GM12872 (cell line): ENCODE measurements at regions not wholly inside any gene's neighbourhood (a gene's known extent, or its start where the extent isn't known, plus 50 kb on each side); places are given as distances from the start of the nearest gene placed in this dataset.

Experiments used
- CTCF ChIP-seq: IDR thresholded peaks from 3 replicates; pipeline ENCODE4 v1.5.1; 2011; ENCODE audit warnings: low read depth, mild to moderate bottlenecking, low read length, moderate library complexity; ENCODE audit not compliant: insufficient read depth

DNA sequence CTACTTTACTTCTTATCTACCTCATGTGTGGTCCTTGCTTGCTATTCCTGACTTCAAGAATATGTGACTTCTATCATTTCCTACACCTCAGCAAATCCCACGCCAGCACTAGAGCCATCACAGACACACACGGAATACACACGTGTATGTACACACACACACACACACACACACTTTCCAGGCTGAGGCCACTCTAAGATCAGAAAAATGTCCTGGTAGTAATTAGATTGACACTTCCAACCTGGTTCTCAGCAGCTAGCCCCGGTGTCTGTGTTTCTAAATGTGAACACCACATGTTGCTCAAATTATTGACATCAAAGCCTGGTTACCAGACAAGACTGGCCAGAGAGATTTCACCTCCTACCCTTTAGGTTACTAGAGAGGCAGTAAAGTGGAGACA lies 54.1 kb upstream of the SASH1 start:
- TF ChIP-seq CTCF = no peak

DNA sequence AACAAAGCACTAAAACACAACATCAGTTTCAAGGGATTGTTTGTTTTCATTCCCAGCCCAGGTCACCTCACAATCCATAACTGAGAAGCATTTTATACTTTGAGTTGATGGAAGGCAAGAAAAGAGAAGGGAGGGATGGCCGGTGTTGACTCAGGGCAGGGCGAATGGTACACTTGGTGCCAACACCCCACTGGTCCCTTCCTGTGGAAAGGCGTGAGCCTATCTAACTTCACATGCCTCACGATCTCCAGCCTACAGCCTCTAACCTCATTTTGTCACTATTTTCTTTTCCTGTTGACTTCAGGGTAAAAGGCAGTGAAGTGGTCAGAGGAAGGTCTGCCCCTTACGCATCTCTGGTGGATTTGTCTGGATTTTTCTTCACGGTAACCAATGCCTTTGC lies 53.5 kb upstream of the SASH1 start:
- no peak for TF ChIP-seq CTCF

GRCh38 chr6:148291876-148292275 lies 50.8 kb upstream of the SASH1 start:
- TF ChIP-seq CTCF = no peak
